Fibroblast of lung (primary cell): ENCODE measurements at regions not wholly inside any gene's neighbourhood (a gene's known extent, or its start where the extent isn't known, plus 50 kb on each side); places are given as distances from the start of the nearest gene placed in this dataset.

Source experiments
- CTCF ChIP-seq, 2 donors: IDR thresholded peaks in 1 of 2; conservative IDR thresholded peaks in 1 of 2; 1 replicate in 1 of 2; 2 replicates in 1 of 2; pipeline ENCODE4 v1.5.1; 2011 to 2012; ENCODE audit warnings: low read length in 2 of 2, control low read depth in 1 of 2, inconsistent platforms in 1 of 2, low read depth in 1 of 2, mild to moderate bottlenecking in 1 of 2
- EZH2 ChIP-seq: IDR thresholded peaks from 2 replicates; pipeline ENCODE4 v1.5.1; 2012; ENCODE audit warnings: low read length, control low read depth, mild to moderate bottlenecking; ENCODE audit errors: missing control alignments

- no peak for TF ChIP-seq EZH2
- no peak for TF ChIP-seq CTCF (conservative IDR thresholded peaks at IDR 0.05 in 1 of 2, IDR thresholded peaks at IDR 0.05 in 1 of 2; ENCODE audit: low read depth in 1 of 2, low read length in 2 of 2)
Measured at GRCh38 chr1:41983451-41983850, 64.7 kb upstream of the HIVEP3 start.
